Adipose tissue (tissue), 3 donors: ENCODE measurements at regions not wholly inside any gene's neighbourhood (a gene's known extent, or its start where the extent isn't known, plus 50 kb on each side); places are given as distances from the start of the nearest gene placed in this dataset.

Experiments used
- H3K27ac ChIP-seq: one replicate; pipeline ENCODE4 v1.5.1; 2013; ENCODE audit warnings: low read depth, low read length
- WGBS, 3 donors: extraction: QIAGEN DNeasy Blood & Tissue Kit; methylation state at CpG; one replicate each; pipeline ENCODE4 v1.1.7; 2013; 5-methylcytosine and 5-hydroxymethylcytosine counted together
- donor health status: healthy with polysubstance abuse.
- donor health status: Bipolar disorder and iron deficiency.
- donor health status: healthy.

DNA sequence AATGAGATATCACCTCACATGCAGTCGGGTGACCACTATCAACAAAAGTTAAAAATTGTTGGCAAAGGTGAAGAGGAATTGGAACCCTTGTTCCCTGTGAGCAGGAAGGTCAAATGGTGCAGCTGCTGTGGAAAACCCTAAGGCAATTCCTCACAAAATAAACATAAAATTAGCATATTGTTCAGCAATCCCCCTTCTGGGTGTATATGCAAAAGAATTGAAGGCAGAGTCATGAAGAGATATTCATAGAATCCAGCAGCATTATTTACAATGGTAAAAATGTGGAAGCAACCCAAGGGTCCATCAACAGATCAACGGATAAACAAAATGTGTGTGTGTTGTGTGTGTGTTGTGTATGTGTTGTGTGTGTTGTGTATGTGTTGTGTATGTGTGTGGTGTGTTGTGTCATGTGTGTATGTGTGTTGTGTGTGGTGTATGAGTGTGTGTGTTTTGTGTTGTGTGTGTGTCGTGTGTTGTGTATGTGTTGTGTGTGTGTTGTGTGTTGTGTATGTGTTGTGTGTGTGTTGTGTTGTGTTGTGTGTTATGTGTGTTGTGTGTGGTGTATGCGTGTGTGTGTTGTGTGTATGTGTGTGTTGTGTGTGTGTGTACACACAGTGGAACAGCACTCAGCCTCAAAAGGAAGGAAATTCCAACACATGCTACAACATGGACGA, 245.1 kb downstream of the ERMARD start:
- WGBS, 3 donors = 79 to 87% (median 87%) methylated on average over 5 of the region's 5 CpGs

DNA sequence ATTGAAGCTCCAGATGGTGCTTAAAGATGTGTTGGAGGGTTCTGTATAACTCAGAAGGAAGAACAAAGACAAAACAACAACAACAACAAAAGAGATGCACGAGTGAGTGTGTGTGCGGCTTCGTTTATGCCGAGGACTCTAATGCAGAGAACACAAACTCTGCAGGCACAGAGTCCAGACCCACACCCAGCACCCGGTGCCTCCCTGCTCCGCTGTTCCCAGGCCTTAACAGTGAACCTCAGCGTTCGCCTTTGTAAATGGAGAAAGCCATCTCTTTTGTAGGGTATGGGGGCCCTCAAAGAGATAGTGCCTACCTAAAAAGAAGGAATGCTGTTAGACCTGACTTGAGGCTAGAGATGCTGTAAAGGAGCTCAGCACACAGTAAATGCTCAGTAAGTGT, 243.3 kb downstream of the ERMARD start:
- 77 to 93% (median 86%) methylated on average over 8 of the region's 8 CpGs for WGBS, 3 donors

More for the DNA sequence above, 245.1 kb downstream of the ERMARD start:
- no peak overlapping the region for H3K27ac ChIP-seq

DNA sequence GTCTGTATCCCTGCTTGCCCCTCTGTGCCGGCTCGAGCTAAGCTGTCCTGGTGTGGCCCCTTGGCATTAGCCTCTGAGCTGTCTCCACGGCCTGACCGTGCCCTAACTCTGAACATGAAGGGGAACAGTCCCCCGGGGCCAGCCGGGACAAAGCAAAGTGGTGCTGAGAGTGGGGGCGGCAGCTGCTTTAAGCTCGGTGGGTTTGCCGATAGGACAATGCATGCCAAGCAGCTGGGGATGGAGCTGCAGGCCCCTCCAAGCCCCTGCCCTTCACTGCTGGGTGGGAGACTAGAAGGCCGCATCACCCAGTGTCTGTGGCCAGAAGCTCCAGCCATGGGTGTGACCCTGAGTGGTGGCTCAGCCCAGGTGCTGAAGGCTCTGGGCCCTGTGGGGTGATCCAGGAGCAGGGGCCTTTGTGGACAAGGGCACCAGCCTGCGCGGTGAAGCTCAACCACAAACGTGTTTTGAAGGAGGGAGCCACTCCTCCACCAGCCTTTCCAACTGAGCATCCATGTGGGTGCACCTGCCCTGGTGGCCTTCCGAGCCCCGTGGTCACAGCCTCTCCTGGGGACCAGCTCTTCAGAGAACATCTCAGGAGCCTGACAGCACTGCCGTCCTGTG, 242.5 kb downstream of the ERMARD start:
- H3K27ac ChIP-seq = no peak overlapping the region
- 90 to 93% (median 92%) methylated on average over 16 of the region's 16 CpGs for WGBS, 3 donors

More for the DNA sequence above, 243.3 kb downstream of the ERMARD start:
- no peak overlapping the region for H3K27ac ChIP-seq

DNA sequence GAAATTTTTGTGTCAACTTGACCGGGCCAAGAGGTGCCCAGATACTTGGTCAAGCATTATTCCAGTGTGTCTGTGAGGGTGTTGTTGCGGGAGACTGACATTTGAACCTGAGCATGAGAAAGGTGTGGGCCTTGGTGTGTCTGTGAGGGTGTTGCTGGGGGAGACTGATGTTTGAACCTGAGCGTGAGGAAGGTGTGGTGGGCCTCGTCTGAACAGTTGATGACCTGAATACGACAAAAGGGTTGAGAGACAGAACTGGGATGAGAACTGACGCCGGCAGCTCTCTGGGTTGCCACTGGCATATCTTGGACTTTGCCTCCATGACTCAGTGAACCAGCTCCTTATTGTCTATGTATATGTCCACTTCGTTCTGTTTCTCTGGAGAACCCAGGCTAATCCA, 240.5 kb downstream of the ERMARD start:
- no peak overlapping the region for H3K27ac ChIP-seq
- 93 to 96% (median 95%) methylated on average over 8 of the region's 8 CpGs for WGBS, 3 donors

DNA sequence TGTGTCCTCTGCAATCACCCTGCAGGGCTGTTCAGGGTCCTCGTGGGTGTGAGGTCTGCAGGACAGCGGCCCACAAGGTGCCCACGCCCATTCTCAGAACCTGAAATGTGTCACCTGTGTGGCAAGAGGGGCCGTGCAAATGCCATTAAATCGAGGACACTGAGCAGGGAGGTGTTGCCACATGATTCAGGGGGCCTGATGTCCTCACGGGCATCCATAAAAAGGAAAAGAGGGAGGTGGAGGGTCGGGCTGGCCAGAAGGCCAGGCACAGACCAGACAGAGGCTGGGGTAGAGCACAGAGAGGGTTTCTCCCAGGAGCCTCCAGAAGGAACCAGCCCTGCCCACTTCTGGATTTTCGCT, 239.6 kb downstream of the ERMARD start:
- no peak overlapping the region for H3K27ac ChIP-seq
- 77 to 79% (median 78%) methylated on average over 8 of the region's 8 CpGs for WGBS, 3 donors

DNA sequence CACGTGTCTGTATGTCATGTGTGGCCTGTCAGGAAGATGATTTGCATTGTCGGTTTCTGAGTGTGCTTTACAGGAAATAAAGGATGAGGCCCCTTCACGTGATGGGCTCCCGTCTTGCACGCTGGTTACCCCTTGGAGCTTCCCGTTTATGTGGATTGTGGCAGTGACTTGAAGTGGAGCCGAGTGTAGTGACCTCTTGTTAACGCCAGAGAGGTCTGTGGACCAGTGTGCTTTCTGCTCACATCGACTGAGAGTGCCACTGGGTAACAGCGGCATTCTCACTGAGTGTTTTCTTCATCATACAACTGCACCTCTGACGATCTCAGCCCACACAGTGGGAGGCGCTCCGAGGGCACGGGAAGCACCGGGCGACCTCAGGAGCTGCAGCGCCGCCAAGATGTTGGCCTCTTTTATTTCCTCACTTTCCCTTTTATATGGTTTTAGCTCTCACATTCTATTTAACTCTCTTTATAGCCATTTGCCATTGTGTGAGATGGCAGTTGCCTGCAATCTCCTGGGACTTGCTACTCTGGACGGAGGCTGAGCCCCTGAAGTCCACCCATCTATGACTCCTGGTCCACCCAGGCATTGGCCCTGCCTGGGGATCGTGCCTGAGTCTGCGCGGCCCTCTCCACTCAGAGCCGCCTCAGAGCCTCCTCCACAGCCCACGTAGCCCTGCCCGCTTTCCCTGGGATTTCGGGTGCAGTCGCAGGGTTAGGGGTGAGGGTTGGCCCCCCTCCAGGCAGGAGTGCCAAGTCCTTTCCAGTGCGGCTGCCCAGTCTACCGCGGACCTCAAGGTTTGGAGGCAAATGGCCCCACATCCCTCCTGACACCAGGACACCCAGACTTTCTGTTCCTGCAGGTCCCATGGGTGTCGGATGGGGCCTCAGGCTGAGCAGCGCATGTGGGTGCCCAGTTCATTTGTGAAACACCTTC, 238.9 kb downstream of the ERMARD start:
- no peak overlapping the region for H3K27ac ChIP-seq
- 53 to 76% (median 56%) methylated on average over 32 of the region's 32 CpGs for WGBS, 3 donors

DNA sequence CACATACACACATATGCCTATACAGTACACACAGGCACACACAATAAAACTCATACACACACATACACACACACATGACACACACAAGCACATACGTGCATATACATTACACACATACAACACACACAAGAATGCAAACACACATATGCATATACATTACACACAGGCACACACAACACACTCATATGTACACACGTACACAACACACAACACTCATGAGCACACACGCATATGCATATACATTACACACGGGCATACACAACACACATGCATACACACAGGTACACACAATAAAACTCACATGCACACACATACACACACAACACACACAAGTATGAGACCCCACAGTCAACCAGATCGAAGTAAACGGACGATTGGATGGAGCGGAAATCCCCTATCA, 238.2 kb downstream of the ERMARD start:
- WGBS, 3 donors = 66 to 84% (median 77%) methylated on average over 8 of the region's 8 CpGs
- H3K27ac ChIP-seq = no peak overlapping the region

DNA sequence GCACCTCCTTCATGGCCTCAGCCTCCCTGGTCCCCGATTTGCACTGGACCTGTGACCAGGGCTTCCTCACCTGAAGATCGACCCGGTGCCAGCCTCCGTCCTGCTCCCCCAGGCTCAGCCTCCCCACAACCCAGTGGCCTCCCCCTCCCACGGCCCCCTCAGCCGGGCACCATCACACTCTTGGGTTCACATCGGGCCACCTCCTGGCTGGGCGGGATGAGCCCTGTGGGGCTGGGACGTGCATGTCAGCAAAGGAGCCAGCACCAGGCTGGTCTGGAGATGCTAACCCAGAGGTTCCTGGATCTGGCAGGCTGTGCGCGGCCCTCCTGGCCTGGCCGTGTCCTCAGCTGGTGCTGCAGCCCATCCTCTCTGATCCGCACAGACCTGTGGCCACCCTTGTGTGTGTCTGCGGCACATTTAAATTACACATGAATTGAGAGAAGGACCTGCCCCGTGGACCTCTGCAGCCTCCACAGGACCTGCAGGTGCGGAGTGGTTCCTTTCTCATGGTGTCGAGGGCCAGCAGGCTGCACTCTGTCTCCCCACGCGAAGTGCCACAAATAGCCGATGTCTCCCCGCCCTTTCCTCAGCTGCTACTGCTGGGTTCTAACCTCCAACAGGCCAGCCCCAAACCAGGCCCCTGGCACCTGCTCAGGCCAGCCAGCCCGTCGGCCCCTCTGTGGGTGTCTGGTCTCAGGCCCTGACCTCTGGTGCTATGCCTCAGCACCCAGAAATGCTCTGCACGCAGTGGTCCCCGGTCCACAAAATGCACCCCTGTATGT, 237.5 kb downstream of the ERMARD start:
- H3K27ac ChIP-seq = no peak overlapping the region
- 92 to 94% (median 93%) methylated on average over 23 to 25 of the region's 25 CpGs for WGBS, 3 donors

DNA sequence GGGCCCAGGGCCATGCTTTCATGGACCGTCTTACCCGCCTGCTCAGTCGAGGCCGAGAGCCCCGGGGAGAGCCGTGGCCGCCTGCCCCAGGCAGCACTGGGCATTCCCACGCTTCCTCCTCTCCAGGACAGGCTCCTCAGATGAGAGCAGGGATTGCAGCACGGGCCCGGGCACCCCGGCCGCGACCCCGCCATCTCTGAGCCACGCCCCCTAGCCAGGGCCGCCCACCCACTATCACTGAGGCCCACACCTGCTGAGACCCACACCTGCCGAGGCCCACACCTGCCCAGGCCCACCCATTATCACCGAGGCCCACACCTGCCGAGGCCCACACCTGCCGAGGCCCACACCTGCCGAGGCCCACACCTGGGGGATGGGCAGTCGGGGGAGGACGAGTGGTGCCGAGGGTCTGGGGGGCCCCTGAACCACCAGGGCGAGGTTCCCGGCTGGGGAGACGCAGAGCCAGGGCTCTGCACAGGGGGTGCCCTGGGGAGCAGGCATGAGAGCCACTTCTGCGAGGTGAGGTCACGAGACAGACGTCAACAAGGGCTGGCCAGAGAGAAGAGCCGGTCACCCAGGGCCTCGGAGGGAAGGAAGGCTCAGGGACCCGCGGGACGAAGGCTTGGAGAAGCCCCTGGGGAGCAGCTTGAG, 235.6 kb downstream of the ERMARD start:
- WGBS, 3 donors = 80 to 89% (median 89%) methylated on average over 32 to 35 of the region's 35 CpGs

DNA sequence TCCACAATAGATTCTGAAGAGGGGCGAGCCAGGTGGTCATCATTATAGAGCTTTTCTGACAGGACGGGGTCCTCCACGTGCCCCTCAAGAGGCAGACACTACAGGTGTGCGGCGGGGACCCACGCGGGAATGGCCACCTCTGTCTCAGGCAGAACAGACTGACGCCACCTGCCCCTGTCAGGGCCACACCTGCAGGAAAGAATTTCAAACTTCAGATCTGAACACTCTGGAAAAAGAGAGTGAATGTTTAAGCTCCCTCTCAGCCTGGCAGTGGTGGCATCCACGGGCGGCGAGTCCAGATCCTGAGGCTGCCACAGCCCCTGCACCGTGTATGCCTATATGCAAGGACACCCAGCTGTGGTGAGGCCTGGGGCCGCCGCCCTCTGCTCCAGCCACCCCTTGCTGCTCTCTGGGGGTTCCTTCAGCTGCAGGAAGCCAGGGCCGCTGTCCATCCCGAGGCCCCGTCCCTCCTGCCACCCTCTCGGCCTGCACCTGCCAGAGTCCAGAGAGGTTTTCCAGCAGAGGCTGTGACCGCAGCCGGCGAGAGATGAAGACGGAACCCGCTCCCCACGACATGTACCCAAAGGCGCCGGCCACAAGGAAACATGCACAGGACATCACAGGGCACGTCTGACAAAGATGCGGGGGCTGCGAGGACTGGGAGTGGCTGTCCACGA, 234.9 kb downstream of the ERMARD start:
- H3K27ac ChIP-seq = no peak overlapping the region
- 91 to 95% (median 94%) methylated on average over 30 of the region's 30 CpGs for WGBS, 3 donors

More for the DNA sequence above, 235.6 kb downstream of the ERMARD start:
- no peak overlapping the region for H3K27ac ChIP-seq

DNA sequence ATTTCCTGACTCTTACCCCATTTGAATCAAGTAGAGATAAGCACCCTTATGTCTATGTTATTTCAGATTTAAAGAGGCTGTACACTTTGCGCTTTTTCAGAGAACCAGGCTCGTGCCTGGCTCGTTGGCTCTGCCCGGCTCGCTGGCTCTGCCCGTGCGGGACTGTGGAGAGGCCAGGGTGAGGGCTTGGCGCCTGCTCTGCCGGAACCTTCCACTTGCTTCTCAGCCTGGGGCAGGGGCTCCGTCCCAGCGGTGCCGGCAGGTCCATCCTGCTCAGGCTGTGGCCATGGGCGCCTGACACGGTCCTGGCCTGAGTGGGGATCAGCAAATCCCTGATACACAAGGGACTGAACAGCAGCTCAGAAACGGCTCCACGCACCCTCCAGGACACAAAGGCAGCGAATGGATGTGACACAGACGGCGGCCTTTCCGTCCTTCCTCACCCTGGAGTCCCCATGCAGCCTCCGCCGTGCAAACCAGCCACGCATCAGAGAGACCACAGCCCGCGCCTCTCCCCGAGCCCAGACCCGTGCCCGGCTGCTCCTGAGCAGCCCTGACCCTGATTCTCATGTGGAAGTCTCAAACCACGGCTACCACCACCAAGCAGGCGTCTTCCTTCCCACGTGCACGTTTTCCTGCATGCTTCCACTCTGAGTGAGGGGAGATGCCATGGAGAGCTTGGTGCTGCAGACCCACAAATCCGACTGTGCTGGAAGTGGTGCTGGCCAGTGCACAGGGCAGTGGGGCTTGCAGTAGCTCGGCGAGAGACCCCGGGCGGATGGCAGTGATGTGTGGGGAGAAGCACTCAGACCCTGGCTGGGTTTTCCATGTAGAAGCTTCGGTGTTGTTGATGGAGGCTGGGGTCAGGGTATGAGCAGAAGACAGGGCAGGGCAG, 233.9 kb downstream of the ERMARD start:
- H3K27ac ChIP-seq = no peak overlapping the region
- WGBS, 3 donors = 82 to 89% (median 89%) methylated on average over 38 of the region's 38 CpGs

DNA sequence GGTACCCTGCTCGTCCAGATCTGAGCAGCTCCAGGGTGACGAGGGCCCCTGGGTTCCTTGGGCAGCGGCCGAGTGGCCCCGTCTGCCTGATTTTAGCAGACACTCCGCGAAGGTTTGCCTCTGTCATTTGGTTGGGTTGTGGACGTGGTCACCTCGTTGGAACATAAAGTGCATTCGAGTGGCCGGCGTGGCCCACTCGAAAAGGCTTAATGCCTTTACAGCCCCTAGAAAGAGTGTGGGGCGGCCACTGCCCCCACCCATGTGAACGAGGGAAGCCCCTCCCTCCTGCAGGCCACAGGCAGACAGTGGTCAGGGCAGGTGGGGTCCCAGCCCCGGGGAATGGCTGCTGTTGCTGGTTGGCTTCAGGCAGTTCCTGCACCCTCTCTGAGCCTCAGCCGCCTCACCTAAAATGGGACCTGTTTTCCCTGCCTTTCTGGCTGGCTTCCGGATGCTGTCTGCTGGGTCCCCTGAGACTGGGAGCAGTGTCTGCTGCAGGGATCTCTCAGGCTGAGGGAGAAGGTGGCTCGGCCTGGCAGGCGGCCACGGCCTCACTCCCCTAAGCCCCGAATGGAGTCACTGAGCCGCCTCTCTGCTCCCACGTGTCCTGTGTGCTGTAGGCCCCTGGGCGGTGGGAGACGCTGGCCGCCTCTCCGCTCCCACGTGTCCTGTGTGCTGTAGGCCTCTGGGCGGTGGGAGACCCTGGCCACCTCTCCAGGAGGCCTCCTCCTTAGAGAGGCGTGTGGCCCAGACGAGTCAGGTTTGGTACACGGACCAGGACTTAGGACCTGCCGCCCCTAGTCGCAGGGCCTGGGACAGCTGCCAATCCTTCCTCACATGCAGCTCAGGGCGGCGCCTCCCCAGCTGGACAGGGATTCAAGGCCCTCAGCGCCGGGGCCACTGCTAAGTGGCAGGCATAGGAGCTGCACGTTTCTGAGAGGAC, 233.0 kb downstream of the ERMARD start:
- WGBS, 3 donors = 76 to 79% (median 78%) methylated on average over 40 of the region's 40 CpGs
- H3K27ac ChIP-seq = no peak overlapping the region

DNA sequence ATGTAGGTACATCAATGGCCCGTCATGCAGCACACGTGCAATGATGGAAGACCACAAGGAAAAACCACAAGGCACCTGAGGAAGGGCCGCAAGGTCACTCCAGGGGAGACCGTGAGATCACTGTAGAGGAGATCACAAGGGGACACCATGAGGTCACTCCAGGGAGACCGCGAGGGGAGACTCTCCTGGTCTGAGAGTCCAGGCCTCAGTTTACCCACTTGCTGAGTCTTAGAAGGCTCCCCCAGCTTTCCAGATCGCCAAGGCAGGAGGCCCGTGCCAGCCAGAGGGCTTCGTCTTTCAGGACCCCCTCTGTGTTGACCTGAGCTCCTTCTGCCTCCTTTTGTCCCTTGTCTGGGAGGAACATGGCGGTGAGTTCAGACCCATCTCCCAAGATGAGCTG, 232.2 kb downstream of the ERMARD start:
- H3K27ac ChIP-seq = no peak overlapping the region
- WGBS, 3 donors = 89 to 93% (median 93%) methylated on average over 10 of the region's 10 CpGs

DNA sequence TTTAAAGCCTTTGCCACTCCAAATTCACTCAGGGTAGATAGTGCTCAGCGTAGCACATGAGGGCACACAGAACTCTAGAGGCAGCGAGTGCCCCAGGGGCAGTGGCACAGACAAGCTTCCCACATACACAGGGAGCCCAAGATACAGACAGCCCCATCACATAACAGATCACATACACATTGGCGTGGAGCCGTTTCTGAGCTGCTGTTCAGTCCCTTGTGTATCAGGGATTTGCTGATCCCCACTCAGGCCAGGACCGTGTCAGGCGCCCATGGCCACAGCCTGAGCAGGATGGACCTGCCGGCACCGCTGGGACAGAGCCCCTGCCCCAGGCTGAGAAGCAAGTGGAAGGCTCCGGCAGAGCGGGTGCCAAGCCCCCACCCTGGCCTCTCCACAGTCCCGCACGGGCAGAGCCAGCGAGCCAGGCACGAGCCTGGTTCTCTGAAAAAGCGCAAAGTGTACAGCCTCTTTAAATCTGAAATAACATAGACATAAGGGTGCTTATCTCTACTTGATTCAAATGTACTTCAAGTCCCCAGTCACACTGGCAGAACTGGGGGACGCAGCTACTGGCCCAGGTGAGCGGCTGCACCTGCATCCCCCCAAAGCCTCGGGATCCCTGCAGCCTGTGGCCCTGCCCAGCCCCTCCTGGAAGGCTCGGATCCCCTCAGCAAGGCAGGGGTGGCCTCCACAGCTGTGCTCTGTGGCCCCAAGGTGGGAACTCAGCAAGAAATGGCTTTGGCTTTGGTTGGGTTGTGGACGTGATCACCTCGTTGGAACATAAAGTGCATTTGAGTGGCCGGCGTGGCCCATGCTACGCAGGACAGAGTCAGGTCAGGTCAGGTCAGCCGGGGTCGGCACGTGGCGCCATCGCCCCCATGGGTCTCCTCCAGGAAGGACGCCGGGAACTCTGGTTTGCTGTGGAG, 231.3 kb downstream of the ERMARD start:
- no peak overlapping the region for H3K27ac ChIP-seq
- WGBS, 3 donors = 82 to 92% (median 89%) methylated on average over 25 to 31 of the region's 31 CpGs

DNA sequence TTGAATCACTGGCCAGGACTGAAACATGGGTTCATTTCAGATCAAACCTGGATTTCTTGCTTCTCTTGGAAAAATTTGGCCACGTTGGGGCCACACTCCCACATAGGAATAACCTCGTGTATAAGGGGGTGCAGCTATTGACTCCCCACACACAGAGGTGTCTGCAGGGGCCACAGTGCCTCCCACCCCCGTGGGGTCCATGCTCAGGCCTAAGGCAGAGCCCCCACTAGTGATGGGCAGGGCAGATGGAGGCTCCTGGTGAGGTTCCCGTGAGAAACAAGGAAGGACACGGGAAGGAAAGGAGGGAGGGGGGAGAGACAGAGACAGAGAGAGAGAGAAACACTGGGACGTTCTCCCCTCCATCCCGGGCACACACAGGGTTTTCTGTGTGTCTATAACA, 230.5 kb downstream of the ERMARD start:
- H3K27ac ChIP-seq = no peak overlapping the region
- WGBS, 3 donors = 58 to 74% (median 71%) methylated on average over 7 of the region's 7 CpGs
